Bone marrow (tissue), 2 donors: ENCODE measurements at regions not wholly inside any gene's neighbourhood (a gene's known extent, or its start where the extent isn't known, plus 50 kb on each side); places are given as distances from the start of the nearest gene placed in this dataset.
"Not testable (repeated sequence)": the region's sequence is repeated elsewhere in the genome, so short reads cannot be mapped to it uniquely, and the experiment has no call there.

ENCODE experiments used
- DNase-seq, 2 donors: peaks; one replicate each; lab custom pipeline; 2025; lab: John Stamatoyannopoulos, UW

GRCh38 chr16:16563962-16564361 is 185.0 kb downstream of the NPIPA7 start:
- DNase-seq = not testable (repeated sequence)

GRCh38 chr16:16565326-16565725 is 186.4 kb downstream of the NPIPA7 start:
- DNase-seq = not testable (repeated sequence)

GRCh38 chr16:16570055-16570454 is 191.1 kb downstream of the NPIPA7 start:
- DNase-seq = not testable (repeated sequence)

GRCh38 chr16:16570874-16571273 is 191.9 kb downstream of the NPIPA7 start:
- DNase-seq = not testable (repeated sequence)

GRCh38 chr16:16572130-16572774 is 193.3 kb downstream of the NPIPA7 start:
- DNase-seq = not testable (repeated sequence)

GRCh38 chr16:16577062-16577461 is 198.1 kb downstream of the NPIPA7 start:
- not testable (repeated sequence) for DNase-seq

- no peak for DNase-seq
Observed at GRCh38 chr16:16578701-16579100, 199.8 kb downstream of the NPIPA7 start.

GRCh38 chr16:16582916-16583315 is 204.0 kb downstream of the NPIPA7 start:
- DNase-seq = not testable (repeated sequence)

- not testable (repeated sequence) for DNase-seq
Observed at GRCh38 chr16:16586073-16586651, 207.2 kb downstream of the NPIPA7 start.

GRCh38 chr16:16586969-16587368 is 208.0 kb downstream of the NPIPA7 start:
- DNase-seq = not testable (repeated sequence)

- not testable (repeated sequence) for DNase-seq
Observed at GRCh38 chr16:16588436-16588835, 209.5 kb downstream of the NPIPA7 start.

- DNase-seq = not testable (repeated sequence)
Observed at GRCh38 chr16:16590654-16591318, 211.8 kb downstream of the NPIPA7 start.

GRCh38 chr16:16593156-16593863 is 214.4 kb downstream of the NPIPA7 start:
- peak; percentile 0 to 41 for DNase-seq

GRCh38 chr16:16595029-16595718 is 216.2 kb downstream of the NPIPA7 start:
- not testable (repeated sequence) for DNase-seq

- DNase-seq = not testable (repeated sequence)
Observed at GRCh38 chr16:16601239-16601638, 222.3 kb downstream of the NPIPA7 start.

- not testable (repeated sequence) for DNase-seq
Observed at GRCh38 chr16:16607401-16608082, 228.6 kb downstream of the NPIPA7 start.

- DNase-seq = not testable (repeated sequence)
Observed at GRCh38 chr16:16609627-16610026, 230.7 kb downstream of the NPIPA7 start.

GRCh38 chr16:16610389-16610967 is 231.5 kb downstream of the NPIPA7 start:
- DNase-seq = not testable (repeated sequence)

- DNase-seq = not testable (repeated sequence)
Observed at GRCh38 chr16:16613212-16613611, 234.3 kb downstream of the NPIPA7 start.

- DNase-seq = not testable (repeated sequence)
Observed at GRCh38 chr16:16614484-16614883, 235.5 kb downstream of the NPIPA7 start.

GRCh38 chr16:16618963-16619465 is 240.1 kb downstream of the NPIPA7 start:
- DNase-seq = not testable (repeated sequence)
